ENCODE measurements at regions not wholly inside any gene's neighbourhood (a gene's known extent, or its start where the extent isn't known, plus 50 kb on each side); places are given as distances from the start of the nearest gene placed in this dataset.
"Not testable (repeated sequence)": the region's sequence is repeated elsewhere in the genome, so short reads cannot be mapped to it uniquely, and the experiment has no call there.

DNA sequence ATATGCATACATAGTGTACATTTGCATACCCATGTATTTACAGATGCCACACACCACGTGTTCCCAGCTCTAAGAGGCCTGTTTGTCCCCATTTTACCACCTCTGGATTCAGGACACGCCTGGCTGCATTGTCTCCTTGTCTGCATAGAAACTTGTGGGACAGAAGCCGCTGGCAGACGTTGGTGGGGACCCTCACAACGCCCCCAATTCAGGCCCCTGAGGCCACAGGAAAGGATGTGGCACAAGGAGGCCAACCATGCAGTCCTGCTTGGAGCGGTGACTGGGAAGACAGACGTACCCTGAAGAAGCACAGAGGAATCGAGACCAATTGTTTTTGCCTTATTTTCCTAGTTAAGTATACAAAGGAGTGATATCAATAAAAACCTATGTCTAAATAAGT is 96.1 kb downstream of the ANKRD10 start:
- Histone ChIP-seq H3K27ac (no peak overlapping the region), H3K27me3 (no peaks in the 10 kb centered on the region), H3K36me3 (ENCODE audit: low read depth, missing control alignments) (no peaks in the 10 kb centered on the region), H3K4me1 (no peaks in the 10 kb centered on the region), H3K4me3 (no peak overlapping the region), H3K9me3 (no peaks in the 10 kb centered on the region)
- WGBS, 2 donors = 83 to 88% methylated on average over 8 of the region's 8 CpGs
- TF ChIP-seq POLR2A (IDR thresholded peaks at IDR 0.05) = no peak
- TF ChIP-seq, protein P1, sequence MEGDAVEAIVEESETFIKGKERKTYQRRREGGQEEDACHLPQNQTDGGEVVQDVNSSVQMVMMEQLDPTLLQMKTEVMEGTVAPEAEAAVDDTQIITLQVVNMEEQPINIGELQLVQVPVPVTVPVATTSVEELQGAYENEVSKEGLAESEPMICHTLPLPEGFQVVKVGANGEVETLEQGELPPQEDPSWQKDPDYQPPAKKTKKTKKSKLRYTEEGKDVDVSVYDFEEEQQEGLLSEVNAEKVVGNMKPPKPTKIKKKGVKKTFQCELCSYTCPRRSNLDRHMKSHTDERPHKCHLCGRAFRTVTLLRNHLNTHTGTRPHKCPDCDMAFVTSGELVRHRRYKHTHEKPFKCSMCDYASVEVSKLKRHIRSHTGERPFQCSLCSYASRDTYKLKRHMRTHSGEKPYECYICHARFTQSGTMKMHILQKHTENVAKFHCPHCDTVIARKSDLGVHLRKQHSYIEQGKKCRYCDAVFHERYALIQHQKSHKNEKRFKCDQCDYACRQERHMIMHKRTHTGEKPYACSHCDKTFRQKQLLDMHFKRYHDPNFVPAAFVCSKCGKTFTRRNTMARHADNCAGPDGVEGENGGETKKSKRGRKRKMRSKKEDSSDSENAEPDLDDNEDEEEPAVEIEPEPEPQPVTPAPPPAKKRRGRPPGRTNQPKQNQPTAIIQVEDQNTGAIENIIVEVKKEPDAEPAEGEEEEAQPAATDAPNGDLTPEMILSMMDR (IDR thresholded peaks at IDR 0.05) = no peak
- DNase-seq = no peak
- intact Hi-C loops (cut with DNase I; ENCODE audit: low total_unique reads) = loop anchor here (10.0 kb wide), 2 partner anchors 104 to 224 kb away; partner anchors contain the start of gene ING1

DNA sequence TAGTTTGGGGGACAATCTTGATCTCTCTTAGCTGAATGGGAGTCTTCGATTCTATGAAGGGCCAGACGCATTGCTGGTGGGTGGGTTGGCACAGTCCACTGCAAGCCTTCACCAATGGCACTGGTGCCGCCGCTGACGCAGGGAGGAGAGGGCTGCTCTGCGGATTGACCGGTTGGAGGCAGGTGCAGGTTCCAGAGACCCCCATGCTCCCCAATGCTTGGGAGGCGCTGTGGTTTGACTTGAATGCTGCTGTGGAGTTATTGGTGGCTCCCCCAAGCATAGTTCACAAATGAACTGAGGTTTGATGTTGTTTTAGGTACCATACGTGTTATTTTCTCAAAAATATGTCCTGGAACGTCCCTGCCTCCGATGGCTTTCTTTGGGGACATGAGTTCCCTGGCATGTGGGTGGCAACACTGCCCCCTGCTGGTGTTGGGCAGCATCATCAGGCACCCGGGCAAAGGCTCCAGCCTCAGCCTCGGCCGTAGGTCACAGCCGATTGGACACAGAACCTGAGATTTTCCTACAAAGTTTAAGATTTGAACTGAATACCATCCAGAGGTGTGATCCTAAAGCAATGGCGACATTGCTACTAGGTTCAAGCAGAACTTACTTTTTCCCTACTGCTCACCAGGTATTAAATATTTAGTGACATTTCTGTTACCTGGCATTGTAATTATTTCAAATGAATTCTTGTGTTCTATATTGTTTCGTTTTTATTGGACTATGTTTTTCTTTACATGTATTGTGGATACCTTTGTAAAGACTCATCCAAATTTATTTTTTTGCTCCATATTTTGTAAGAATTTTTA is 95.5 kb downstream of the ANKRD10 start:
- TF ChIP-seq, protein P1 (IDR thresholded peaks at IDR 0.05) = peak; percentile 89 to 97 (median 96)
- no peak for TF ChIP-seq POLR2A (IDR thresholded peaks at IDR 0.05)
- no peak overlapping the region for H3K27ac ChIP-seq
- H3K27me3 ChIP-seq = no peaks in the 10 kb centered on the region
- no peaks in the 10 kb centered on the region for H3K4me1 ChIP-seq
- intact Hi-C loops (cut with DNase I; ENCODE audit: low total_unique reads) = loop anchor here (10.0 kb wide), 2 partner anchors 105 to 225 kb away; partner anchors contain the start of gene ING1
- H3K4me3 ChIP-seq = no peak overlapping the region
- DNase-seq = peak; percentile 88
- no peaks in the 10 kb centered on the region for H3K36me3 ChIP-seq (ENCODE audit: low read depth, missing control alignments)
- WGBS, 2 donors = 29 to 38% methylated on average over 13 to 17 of the region's 17 CpGs
- no peaks in the 10 kb centered on the region for H3K9me3 ChIP-seq

DNA sequence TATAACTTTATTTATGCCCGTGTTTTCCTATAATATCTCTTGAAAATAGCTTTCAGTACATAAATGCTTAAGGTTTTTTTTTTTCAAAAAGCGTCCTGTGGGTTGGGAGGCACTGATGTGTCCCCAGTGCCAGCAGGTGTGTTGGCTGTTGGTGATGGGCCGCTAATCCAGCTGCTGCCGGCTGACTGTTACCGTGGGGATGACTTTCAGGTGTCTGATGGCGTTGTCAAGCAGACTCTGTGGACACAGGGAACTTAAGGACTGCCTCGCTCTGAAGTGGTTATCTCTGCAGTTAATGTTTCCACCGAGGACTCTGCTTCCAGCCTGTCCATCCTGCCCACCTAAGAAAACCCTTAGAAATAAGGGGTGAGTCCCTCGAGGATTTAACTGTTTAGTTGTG is 94.5 kb downstream of the ANKRD10 start:
- no peaks in the 10 kb centered on the region for H3K9me3 ChIP-seq
- intact Hi-C loops (cut with DNase I; ENCODE audit: low total_unique reads) = no loop called here
- 59 to 61% methylated on average over 9 of the region's 9 CpGs for WGBS, 2 donors
- DNase-seq = no peak
- no peak overlapping the region for H3K27ac ChIP-seq
- H3K36me3 ChIP-seq (ENCODE audit: low read depth, missing control alignments) = no peaks in the 10 kb centered on the region
- no peaks in the 10 kb centered on the region for H3K4me1 ChIP-seq
- TF ChIP-seq, protein P1 (IDR thresholded peaks at IDR 0.05) = no peak
- TF ChIP-seq POLR2A (IDR thresholded peaks at IDR 0.05) = no peak
- H3K27me3 ChIP-seq = no peaks in the 10 kb centered on the region
- no peak overlapping the region for H3K4me3 ChIP-seq

DNA sequence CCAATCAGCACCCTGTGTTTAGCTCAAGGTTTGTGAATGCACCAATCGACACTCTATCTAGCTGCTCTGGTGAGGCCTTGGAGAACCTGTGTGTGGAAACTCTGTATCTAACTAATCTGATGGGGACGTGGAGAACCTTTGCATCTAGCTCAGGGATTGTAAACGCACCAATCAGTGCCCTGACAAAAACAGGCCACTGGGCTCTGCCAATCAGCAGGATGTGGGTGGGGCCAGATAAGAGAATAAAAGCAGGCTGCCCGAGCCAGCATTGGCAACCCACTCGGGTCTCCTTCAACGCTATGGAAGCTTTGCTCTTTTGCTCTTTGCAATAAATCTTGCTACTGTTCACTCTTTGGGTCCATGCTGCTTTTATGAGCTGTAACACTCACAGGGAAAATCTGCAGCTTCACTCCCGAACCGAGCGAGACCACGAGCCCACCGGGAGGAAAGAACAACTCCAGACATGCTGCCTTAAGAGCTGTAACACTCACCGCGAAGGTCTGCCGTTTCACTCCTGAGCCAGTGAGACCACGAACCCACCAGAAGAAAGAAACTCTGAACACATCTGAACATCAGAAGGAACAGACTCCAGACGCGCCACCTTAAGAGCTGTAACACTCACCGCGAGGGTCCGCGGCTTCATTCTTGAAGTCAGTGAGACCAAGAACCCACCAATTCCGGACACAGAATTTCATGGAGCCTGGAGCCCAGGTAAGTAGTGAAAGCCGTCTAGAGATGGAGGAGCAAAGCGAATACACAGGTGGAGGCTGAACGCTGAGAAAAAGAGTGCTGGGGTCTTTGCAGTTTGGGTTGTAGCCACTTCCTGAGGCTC is 92.8 kb downstream of the ANKRD10 start:
- 53 to 63% methylated on average over 18 to 25 of the region's 25 CpGs for WGBS, 2 donors
- peak; percentile 45 for DNase-seq
- H3K27ac ChIP-seq; H3K36me3 ChIP-seq (ENCODE audit: low read depth, missing control alignments); intact Hi-C loops (cut with DNase I; ENCODE audit: low total_unique reads); H3K9me3 ChIP-seq; H3K4me1 ChIP-seq; H3K27me3 ChIP-seq: not testable (repeated sequence)
- H3K4me3 ChIP-seq = peak overlapping the region in 1 of 2 donors; percentile 1

DNA sequence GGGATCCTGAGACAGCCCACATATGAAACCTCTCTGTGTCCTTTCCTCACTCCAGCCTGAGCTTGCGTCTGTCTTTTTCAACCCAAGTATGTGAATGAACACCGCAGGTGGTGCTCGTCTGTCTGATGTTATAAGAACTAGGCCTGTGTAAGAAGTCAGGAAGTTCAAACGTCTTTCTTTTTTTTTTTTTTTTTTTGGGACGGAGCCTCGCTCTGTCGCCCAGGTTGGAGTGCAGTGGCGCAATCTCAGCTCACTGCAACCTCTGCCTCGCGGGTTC is 92.3 kb downstream of the ANKRD10 start:
- Histone ChIP-seq H3K9me3 (no peaks in the 10 kb centered on the region), H3K27ac (no peak overlapping the region), H3K4me1 (no peaks in the 10 kb centered on the region), H3K4me3 (no peak overlapping the region), H3K27me3 (no peaks in the 10 kb centered on the region), H3K36me3 (ENCODE audit: low read depth, missing control alignments) (no peaks in the 10 kb centered on the region)
- intact Hi-C loops (cut with DNase I; ENCODE audit: low total_unique reads) = no loop called here
- DNase-seq = no peak
- 58 to 85% methylated on average over 8 to 10 of the region's 10 CpGs for WGBS, 2 donors
- TF ChIP-seq, protein P1 (IDR thresholded peaks at IDR 0.05) = no peak
- no peak for TF ChIP-seq POLR2A (IDR thresholded peaks at IDR 0.05)
